Activated T-helper 9 cell treated with anti-CD3 and anti-CD28 coated beads, Interleukin-2, amount 50 U/mL, for 16 hours (primary cell): ENCODE measurements at regions not wholly inside any gene's neighbourhood (a gene's known extent, or its start where the extent isn't known, plus 50 kb on each side); places are given as distances from the start of the nearest gene placed in this dataset.
A peak's percentile ranks its signal among the peaks of the same experiment; 100 is the strongest.

Experiments used
- DNase-seq: peaks from one replicate; pipeline ENCODE4 v3.0.0-alpha.2; 2020; ENCODE audit warnings: low read depth

GRCh38 chr17:77602062-77602746 lies 356.3 kb upstream of the TNRC6C start:
- no peak for DNase-seq

GRCh38 chr17:77602883-77603640 lies 355.4 kb upstream of the TNRC6C start:
- no peak for DNase-seq

GRCh38 chr17:77604301-77604972 lies 354.1 kb upstream of the TNRC6C start:
- no peak for DNase-seq

GRCh38 chr17:77604973-77605313 lies 353.6 kb upstream of the TNRC6C start:
- no peak for DNase-seq

- DNase-seq = no peak
Measured at GRCh38 chr17:77606146-77606864, 352.2 kb upstream of the TNRC6C start.

- no peak for DNase-seq
Measured at GRCh38 chr17:77606865-77607210, 351.7 kb upstream of the TNRC6C start.

- no peak for DNase-seq
Measured at GRCh38 chr17:77607606-77608005, 350.9 kb upstream of the TNRC6C start.

- DNase-seq = no peak
Measured at GRCh38 chr17:77608431-77608830, 350.1 kb upstream of the TNRC6C start.

GRCh38 chr17:77609553-77610517 lies 348.7 kb upstream of the TNRC6C start:
- peak; percentile 14 for DNase-seq

GRCh38 chr17:77610518-77610893 lies 348.0 kb upstream of the TNRC6C start:
- DNase-seq = no peak

GRCh38 chr17:77610972-77611521 lies 347.5 kb upstream of the TNRC6C start:
- DNase-seq = no peak

- no peak for DNase-seq
Measured at GRCh38 chr17:77611791-77612502, 346.6 kb upstream of the TNRC6C start.

GRCh38 chr17:77613218-77613617 lies 345.3 kb upstream of the TNRC6C start:
- DNase-seq = no peak

- DNase-seq = no peak
Measured at GRCh38 chr17:77613627-77614026, 344.9 kb upstream of the TNRC6C start.

GRCh38 chr17:77615703-77616253 lies 342.7 kb upstream of the TNRC6C start:
- DNase-seq = no peak

GRCh38 chr17:77616254-77616731 lies 342.2 kb upstream of the TNRC6C start:
- no peak for DNase-seq

- DNase-seq = no peak
Measured at GRCh38 chr17:77617516-77617915, 341.0 kb upstream of the TNRC6C start.

- no peak for DNase-seq
Measured at GRCh38 chr17:77618173-77618572, 340.3 kb upstream of the TNRC6C start.

GRCh38 chr17:77618731-77619130 lies 339.8 kb upstream of the TNRC6C start:
- no peak for DNase-seq

GRCh38 chr17:77619326-77619725 lies 339.2 kb upstream of the TNRC6C start:
- no peak for DNase-seq
